NCI-H446 (cell line): ENCODE measurements at regions not wholly inside any gene's neighbourhood (a gene's known extent, or its start where the extent isn't known, plus 50 kb on each side); places are given as distances from the start of the nearest gene placed in this dataset.

ENCODE experiments used
- DNase-seq, 2 experiments: peaks; one replicate each; lab custom pipeline; 2025; lab: John Stamatoyannopoulos, UW

- DNase-seq: no peak
These were observed 670.8 kb upstream of the FANCL start for GRCh38 chr2:58911877-58912276.

GRCh38 chr2:58908501-58909154 is 667.5 kb upstream of the FANCL start:
- no peak for DNase-seq

GRCh38 chr2:58907644-58908043 is 666.5 kb upstream of the FANCL start:
- DNase-seq: no peak

GRCh38 chr2:58906081-58906645 is 665.0 kb upstream of the FANCL start:
- no peak for DNase-seq

- DNase-seq: no peak
These were observed 663.0 kb upstream of the FANCL start for GRCh38 chr2:58904095-58904494.

GRCh38 chr2:58903427-58903826 is 662.3 kb upstream of the FANCL start:
- DNase-seq: no peak

- DNase-seq: peak in 1 of 2 experiments; percentile 43
These were observed 659.3 kb upstream of the FANCL start for GRCh38 chr2:58900246-58901027.

- DNase-seq: no peak
These were observed 658.6 kb upstream of the FANCL start for GRCh38 chr2:58899692-58900091.

GRCh38 chr2:58896638-58897037 is 655.5 kb upstream of the FANCL start:
- peak; percentile 62 to 85 for DNase-seq

GRCh38 chr2:58895857-58896256 is 654.7 kb upstream of the FANCL start:
- DNase-seq: peak; percentile 71 to 95

GRCh38 chr2:58893656-58894351 is 652.7 kb upstream of the FANCL start:
- DNase-seq: peak; percentile 63 to 77

- no peak for DNase-seq
These were observed 650.8 kb upstream of the FANCL start for GRCh38 chr2:58891828-58892377.

GRCh38 chr2:58890865-58891525 is 649.9 kb upstream of the FANCL start:
- peak in 1 of 2 experiments; percentile 22 for DNase-seq

- DNase-seq: no peak
These were observed 644.9 kb upstream of the FANCL start for GRCh38 chr2:58886009-58886408.

- no peak for DNase-seq
These were observed 638.7 kb upstream of the FANCL start for GRCh38 chr2:58879834-58880233.

GRCh38 chr2:58878778-58879177 is 637.7 kb upstream of the FANCL start:
- no peak for DNase-seq

- peak in 1 of 2 experiments; percentile 83 for DNase-seq
These were observed 635.0 kb upstream of the FANCL start for GRCh38 chr2:58876126-58876525.

- peak; percentile 27 to 83 for DNase-seq
These were observed 634.3 kb upstream of the FANCL start for GRCh38 chr2:58875436-58875835.

- DNase-seq: peak in 1 of 2 experiments; percentile 13
These were observed 630.5 kb upstream of the FANCL start for GRCh38 chr2:58871469-58872142.

- no peak for DNase-seq
These were observed 629.6 kb upstream of the FANCL start for GRCh38 chr2:58870704-58871103.

- no peak for DNase-seq
These were observed 625.8 kb upstream of the FANCL start for GRCh38 chr2:58866946-58867345.
